ENCODE measurements at regions not wholly inside any gene's neighbourhood (a gene's known extent, or its start where the extent isn't known, plus 50 kb on each side); places are given as distances from the start of the nearest gene placed in this dataset.
A peak's percentile ranks its signal among the peaks of the same experiment; 100 is the strongest.
"Not testable (repeated sequence)": the region's sequence is repeated elsewhere in the genome, so short reads cannot be mapped to it uniquely, and the experiment has no call there.

DNA sequence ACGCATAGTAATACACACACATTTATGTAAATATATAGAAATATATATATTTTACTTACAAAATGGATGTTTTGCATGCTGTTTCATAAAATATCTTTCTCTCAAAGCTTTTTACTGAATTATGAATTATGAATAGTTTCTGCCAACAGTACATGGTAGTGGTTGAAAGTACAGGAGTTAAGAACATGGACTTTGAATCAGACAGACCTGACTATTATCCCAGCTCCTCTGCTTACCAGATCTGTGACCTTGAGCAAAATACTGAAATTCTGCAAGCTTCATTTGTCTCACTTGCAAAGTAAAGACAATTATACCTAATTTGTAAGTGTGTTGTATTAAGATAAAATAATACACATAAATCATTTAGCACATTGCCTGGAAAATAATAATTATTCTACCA lies 459.5 kb downstream of the EPM2A start:
- DNase-seq (ENCODE audit: low read depth), result no peak
- H3K4me3 ChIP-seq (ENCODE audit: low read depth, low read length), result no peak overlapping the region
- TF ChIP-seq CTCF (IDR thresholded peaks at IDR 0.05; ENCODE audit: insufficient read depth, low read depth, low read length), result no peak

DNA sequence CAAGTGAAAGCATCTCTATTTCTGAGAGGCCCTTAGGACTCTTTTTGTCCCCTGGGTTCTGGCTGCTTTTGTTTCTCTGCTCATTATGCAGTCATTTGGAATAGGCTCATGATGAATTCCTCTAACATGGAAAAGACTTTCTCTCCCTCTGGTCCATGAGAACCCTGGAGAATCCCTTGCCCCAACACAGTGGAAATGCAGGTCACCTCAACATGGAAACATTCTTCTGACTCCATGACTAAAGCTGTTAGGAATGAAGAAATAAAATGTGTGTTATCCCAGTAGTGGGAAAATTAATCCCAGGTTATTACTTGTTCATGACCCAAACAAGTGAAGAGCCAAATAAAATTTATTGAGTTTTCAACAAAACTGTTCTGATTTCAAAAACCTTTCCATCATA lies 458.6 kb downstream of the EPM2A start:
- no peak overlapping the region for H3K4me3 ChIP-seq (ENCODE audit: low read depth, low read length)
- no peak for TF ChIP-seq CTCF (IDR thresholded peaks at IDR 0.05; ENCODE audit: insufficient read depth, low read depth, low read length)
- peak; percentile 3 for DNase-seq (ENCODE audit: low read depth)

DNA sequence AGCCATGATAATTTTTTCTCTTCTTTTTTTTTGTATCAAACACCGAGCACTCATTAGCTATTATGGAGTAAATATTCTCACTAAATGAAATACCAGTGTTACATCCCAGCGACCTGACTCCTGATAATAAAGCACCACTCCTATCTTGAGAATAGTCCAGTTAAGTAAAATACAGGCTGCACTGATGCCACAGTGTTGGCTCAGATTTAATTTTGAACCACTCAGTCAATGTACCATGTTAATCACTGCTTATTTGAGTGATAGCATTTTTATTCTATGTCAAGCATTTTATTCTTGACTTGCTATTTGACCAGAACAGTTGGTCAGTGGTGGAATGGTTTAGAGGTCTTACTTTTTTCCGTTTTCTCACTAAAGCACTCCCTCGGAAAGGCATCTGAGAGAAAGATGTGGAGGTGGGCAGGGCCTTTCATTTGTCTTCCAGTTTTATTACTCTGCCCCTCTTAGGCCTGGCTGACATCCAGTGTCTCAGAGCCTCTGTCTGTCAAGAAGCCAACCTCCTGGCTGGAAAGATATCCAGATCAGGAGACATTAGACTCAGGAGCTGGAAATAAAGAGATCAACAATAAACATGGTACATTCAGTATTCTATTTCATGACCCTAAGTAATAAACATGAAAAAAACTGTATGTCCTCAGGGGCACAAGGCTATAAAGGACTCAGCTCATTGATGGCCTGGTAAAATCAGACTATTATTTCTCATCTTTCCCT lies 457.8 kb downstream of the EPM2A start:
- no peak overlapping the region for H3K4me3 ChIP-seq (ENCODE audit: low read depth, low read length)
- DNase-seq (ENCODE audit: low read depth), result no peak
- TF ChIP-seq CTCF (IDR thresholded peaks at IDR 0.05; ENCODE audit: insufficient read depth, low read depth, low read length), result no peak

GRCh38 chr6:145278163-145278807 lies 457.0 kb downstream of the EPM2A start:
- peak; percentile 3 for DNase-seq (ENCODE audit: low read depth)
- no peak overlapping the region for H3K4me3 ChIP-seq (ENCODE audit: low read depth, low read length)
- no peak for TF ChIP-seq CTCF (IDR thresholded peaks at IDR 0.05; ENCODE audit: insufficient read depth, low read depth, low read length)

DNA sequence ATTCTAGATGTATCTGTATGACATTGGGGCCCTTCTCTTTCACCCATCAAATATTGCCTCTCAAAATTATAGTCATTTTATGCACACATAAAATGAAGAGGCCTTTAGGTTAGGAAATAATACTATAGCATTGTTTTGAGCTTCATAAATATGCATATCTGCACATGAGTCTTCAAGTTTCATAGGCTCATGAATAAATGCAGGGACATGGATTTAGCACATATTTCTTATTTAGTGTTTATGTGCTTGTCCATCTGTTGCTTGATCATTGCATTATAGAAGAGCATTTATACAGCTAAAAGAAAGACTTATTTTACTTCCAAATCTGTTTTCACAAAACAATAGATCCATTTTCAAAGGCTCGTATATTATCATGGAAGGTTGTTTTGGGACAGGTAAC lies 455.8 kb downstream of the EPM2A start:
- DNase-seq (ENCODE audit: low read depth), result no peak
- H3K4me3 ChIP-seq (ENCODE audit: low read depth, low read length), result no peak overlapping the region
- no peak for TF ChIP-seq CTCF (IDR thresholded peaks at IDR 0.05; ENCODE audit: insufficient read depth, low read depth, low read length)

- DNase-seq (ENCODE audit: low read depth), result no peak
- TF ChIP-seq CTCF (IDR thresholded peaks at IDR 0.05; ENCODE audit: insufficient read depth, low read depth, low read length), result no peak
- H3K4me3 ChIP-seq (ENCODE audit: low read depth, low read length), result no peak overlapping the region
Measured at GRCh38 chr6:145279993-145280392, 455.3 kb downstream of the EPM2A start.

DNA sequence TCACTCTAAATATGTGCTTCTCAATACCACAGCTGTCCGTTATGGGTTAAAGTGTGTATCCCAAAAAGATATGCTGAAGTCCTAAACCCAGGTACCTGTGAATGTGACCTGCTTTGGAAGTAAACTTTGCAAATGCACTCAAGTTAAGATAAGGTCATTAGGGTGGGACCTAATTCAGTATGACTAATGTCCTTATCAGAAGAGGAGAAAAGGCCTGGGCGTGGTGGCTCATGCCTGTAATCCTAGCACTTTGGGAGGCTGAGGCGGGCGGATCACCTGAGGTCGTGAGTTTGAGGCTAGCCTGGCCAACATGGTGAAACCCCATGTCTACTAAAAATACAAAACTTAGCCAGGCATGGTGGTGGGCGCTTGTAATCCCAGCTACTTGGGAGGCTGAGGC lies 452.1 kb downstream of the EPM2A start:
- DNase-seq (ENCODE audit: low read depth); H3K4me3 ChIP-seq (ENCODE audit: low read depth, low read length): not testable (repeated sequence)

Measured in fibroblast of villous mesenchyme (primary cell).